ENCODE measurements at regions not wholly inside any gene's neighbourhood (a gene's known extent, or its start where the extent isn't known, plus 50 kb on each side); places are given as distances from the start of the nearest gene placed in this dataset.

- TF ChIP-seq ESRRG (CRISPR knock-in tag; IDR thresholded peaks at IDR 0.05), result no peak
- no peak for TF ChIP-seq BACH2 (CRISPR knock-in tag; IDR thresholded peaks at IDR 0.05; ENCODE audit: borderline replicate concordance)
- TF ChIP-seq RARB (CRISPR knock-in tag; IDR thresholded peaks at IDR 0.05), result no peak
- no peak for TF ChIP-seq ZFP30 (CRISPR knock-in tag; IDR thresholded peaks at IDR 0.05)
- TF ChIP-seq TSHZ2 (CRISPR knock-in tag; IDR thresholded peaks at IDR 0.05), result no peak
- no peak for TF ChIP-seq PPARA (CRISPR knock-in tag; IDR thresholded peaks at IDR 0.05; ENCODE audit: borderline replicate concordance)
- no peak for TF ChIP-seq CSDC2 (CRISPR knock-in tag; IDR thresholded peaks at IDR 0.05)
- TF ChIP-seq ZNF8 (CRISPR knock-in tag; IDR thresholded peaks at IDR 0.05), result no peak
- no peak for TF ChIP-seq CREB5 (CRISPR knock-in tag; IDR thresholded peaks at IDR 0.05; ENCODE audit: low read depth)
- TF ChIP-seq TCF4 (CRISPR knock-in tag; IDR thresholded peaks at IDR 0.05; ENCODE audit: borderline replicate concordance), result no peak
- TF ChIP-seq PATZ1 (CRISPR knock-in tag; IDR thresholded peaks at IDR 0.05; ENCODE audit: borderline replicate concordance), result no peak
- TF ChIP-seq CSRNP3 (CRISPR knock-in tag; IDR thresholded peaks at IDR 0.05), result no peak
- TF ChIP-seq ISL1 (CRISPR knock-in tag; IDR thresholded peaks at IDR 0.05), result no peak
- no peak for TF ChIP-seq ZFP3 (CRISPR knock-in tag; IDR thresholded peaks at IDR 0.05)
Observed at GRCh38 chr4:96120206-96120605, 280.3 kb downstream of the PDHA2 start.
